ENCODE measurements at regions not wholly inside any gene's neighbourhood (a gene's known extent, or its start where the extent isn't known, plus 50 kb on each side); places are given as distances from the start of the nearest gene placed in this dataset.

DNA sequence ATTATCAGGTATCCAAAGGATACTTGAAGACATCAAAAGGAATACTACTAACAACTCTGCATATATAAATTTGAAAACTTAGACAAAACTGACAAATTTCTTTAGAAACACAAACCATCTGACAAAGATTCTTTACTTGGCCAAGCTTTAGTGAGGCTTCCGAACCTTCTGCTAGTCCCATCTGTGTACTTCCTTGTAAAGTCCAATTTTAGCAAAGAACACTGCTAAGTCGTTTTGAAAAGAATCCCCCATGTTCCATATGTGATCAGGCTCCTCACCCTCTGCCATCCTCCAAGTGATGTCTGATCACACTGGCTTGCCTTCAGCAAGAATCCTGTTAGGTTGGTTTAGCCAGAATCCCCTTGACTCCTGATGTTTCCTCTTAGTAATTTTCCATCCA lies 150.0 kb upstream of the ACO1 start:
- no peaks in the 10 kb centered on the region for H3K4me1 ChIP-seq (ENCODE audit: control insufficient read depth, low read length)
- H3K4me2 ChIP-seq (ENCODE audit: low read length), result no peak overlapping the region
- H4K20me1 ChIP-seq (ENCODE audit: control insufficient read depth, insufficient read depth, low read depth, low read length), result no peaks in the 10 kb centered on the region
- no peaks in the 10 kb centered on the region for H3K36me3 ChIP-seq (ENCODE audit: control insufficient read depth, low read length)
- H3K9me2 ChIP-seq (replicated peaks; ENCODE audit: control insufficient read depth, low read length), result no peaks in the 10 kb centered on the region
- H3K79me2 ChIP-seq (ENCODE audit: control insufficient read depth, low read length), result no peaks in the 10 kb centered on the region
- no peak overlapping the region for H3K27ac ChIP-seq (ENCODE audit: low read depth, low read length)
- no peaks in the 10 kb centered on the region for H3K27me3 ChIP-seq (ENCODE audit: control insufficient read depth, low read length)
- no peaks in the 10 kb centered on the region for H3K9me3 ChIP-seq (ENCODE audit: control insufficient read depth, insufficient read depth, low read length)
- H3F3A ChIP-seq (ENCODE audit: control insufficient read depth, insufficient read depth), result no peaks in the 10 kb centered on the region
- no peak overlapping the region for H3K4me3 ChIP-seq (ENCODE audit: low read length)
- TF ChIP-seq EZH2phosphoT487 (IDR thresholded peaks at IDR 0.05; ENCODE audit: borderline replicate concordance, low read length), result no peak
- TF ChIP-seq, protein P1, sequence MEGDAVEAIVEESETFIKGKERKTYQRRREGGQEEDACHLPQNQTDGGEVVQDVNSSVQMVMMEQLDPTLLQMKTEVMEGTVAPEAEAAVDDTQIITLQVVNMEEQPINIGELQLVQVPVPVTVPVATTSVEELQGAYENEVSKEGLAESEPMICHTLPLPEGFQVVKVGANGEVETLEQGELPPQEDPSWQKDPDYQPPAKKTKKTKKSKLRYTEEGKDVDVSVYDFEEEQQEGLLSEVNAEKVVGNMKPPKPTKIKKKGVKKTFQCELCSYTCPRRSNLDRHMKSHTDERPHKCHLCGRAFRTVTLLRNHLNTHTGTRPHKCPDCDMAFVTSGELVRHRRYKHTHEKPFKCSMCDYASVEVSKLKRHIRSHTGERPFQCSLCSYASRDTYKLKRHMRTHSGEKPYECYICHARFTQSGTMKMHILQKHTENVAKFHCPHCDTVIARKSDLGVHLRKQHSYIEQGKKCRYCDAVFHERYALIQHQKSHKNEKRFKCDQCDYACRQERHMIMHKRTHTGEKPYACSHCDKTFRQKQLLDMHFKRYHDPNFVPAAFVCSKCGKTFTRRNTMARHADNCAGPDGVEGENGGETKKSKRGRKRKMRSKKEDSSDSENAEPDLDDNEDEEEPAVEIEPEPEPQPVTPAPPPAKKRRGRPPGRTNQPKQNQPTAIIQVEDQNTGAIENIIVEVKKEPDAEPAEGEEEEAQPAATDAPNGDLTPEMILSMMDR (IDR thresholded peaks at IDR 0.05; ENCODE audit: low read depth, low read length, poor library complexity, severe bottlenecking), result no peak

GRCh38 chr9:32247168-32247567 lies 137.3 kb upstream of the ACO1 start:
- no peaks in the 10 kb centered on the region for H3K9me2 ChIP-seq (replicated peaks; ENCODE audit: control insufficient read depth, low read length)
- no peaks in the 10 kb centered on the region for H3K4me1 ChIP-seq (ENCODE audit: control insufficient read depth, low read length)
- no peak for TF ChIP-seq EZH2phosphoT487 (IDR thresholded peaks at IDR 0.05; ENCODE audit: borderline replicate concordance, low read length)
- TF ChIP-seq, protein P1 (IDR thresholded peaks at IDR 0.05; ENCODE audit: low read depth, low read length, poor library complexity, severe bottlenecking), result no peak
- no peak overlapping the region for H3K4me2 ChIP-seq (ENCODE audit: low read length)
- H4K20me1 ChIP-seq (ENCODE audit: control insufficient read depth, insufficient read depth, low read depth, low read length), result no peaks in the 10 kb centered on the region
- no peaks in the 10 kb centered on the region for H3K36me3 ChIP-seq (ENCODE audit: control insufficient read depth, low read length)
- H3F3A ChIP-seq (ENCODE audit: control insufficient read depth, insufficient read depth), result no peaks in the 10 kb centered on the region
- no peaks in the 10 kb centered on the region for H3K27me3 ChIP-seq (ENCODE audit: control insufficient read depth, low read length)
- H3K9me3 ChIP-seq (ENCODE audit: control insufficient read depth, insufficient read depth, low read length), result no peaks in the 10 kb centered on the region
- no peak overlapping the region for H3K27ac ChIP-seq (ENCODE audit: low read depth, low read length)
- H3K79me2 ChIP-seq (ENCODE audit: control insufficient read depth, low read length), result no peaks in the 10 kb centered on the region
- no peak overlapping the region for H3K4me3 ChIP-seq (ENCODE audit: low read length)

DNA sequence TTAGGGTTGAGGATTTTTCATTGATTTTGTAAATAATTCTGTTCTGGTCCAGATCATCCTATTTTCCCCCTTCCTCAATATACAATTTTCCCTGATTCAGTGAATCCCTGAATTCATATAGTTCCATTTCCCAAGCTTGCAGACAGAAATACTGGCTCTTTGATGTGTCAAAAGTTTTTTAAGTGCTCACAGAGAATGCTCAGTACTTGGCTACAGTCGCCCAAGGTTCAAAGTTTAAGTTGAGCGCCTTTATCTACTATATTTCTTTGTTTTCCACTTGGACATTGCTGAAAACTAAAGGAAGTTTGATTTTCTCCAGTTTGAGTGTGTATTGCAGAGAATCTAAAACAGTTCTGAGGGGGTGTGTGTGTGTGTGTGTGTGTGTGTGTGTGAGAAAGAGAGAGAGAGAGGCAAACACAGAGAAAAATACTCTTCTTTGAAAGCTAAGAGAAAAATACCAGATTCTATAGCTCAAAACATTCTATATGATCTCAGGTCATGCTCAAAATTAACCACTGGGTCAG lies 136.2 kb upstream of the ACO1 start:
- no peak overlapping the region for H3K27ac ChIP-seq (ENCODE audit: low read depth, low read length)
- no peaks in the 10 kb centered on the region for H3K9me2 ChIP-seq (replicated peaks; ENCODE audit: control insufficient read depth, low read length)
- no peak overlapping the region for H3K4me2 ChIP-seq (ENCODE audit: low read length)
- no peaks in the 10 kb centered on the region for H3K79me2 ChIP-seq (ENCODE audit: control insufficient read depth, low read length)
- no peak overlapping the region for H3K4me3 ChIP-seq (ENCODE audit: low read length)
- TF ChIP-seq, protein P1 (IDR thresholded peaks at IDR 0.05; ENCODE audit: low read depth, low read length, poor library complexity, severe bottlenecking), result no peak
- no peak for TF ChIP-seq EZH2phosphoT487 (IDR thresholded peaks at IDR 0.05; ENCODE audit: borderline replicate concordance, low read length)
- H4K20me1 ChIP-seq (ENCODE audit: control insufficient read depth, insufficient read depth, low read depth, low read length), result no peaks in the 10 kb centered on the region
- H3K9me3 ChIP-seq (ENCODE audit: control insufficient read depth, insufficient read depth, low read length), result no peaks in the 10 kb centered on the region
- H3K36me3 ChIP-seq (ENCODE audit: control insufficient read depth, low read length), result no peaks in the 10 kb centered on the region
- H3K27me3 ChIP-seq (ENCODE audit: control insufficient read depth, low read length), result no peaks in the 10 kb centered on the region
- H3F3A ChIP-seq (ENCODE audit: control insufficient read depth, insufficient read depth), result no peaks in the 10 kb centered on the region
- no peaks in the 10 kb centered on the region for H3K4me1 ChIP-seq (ENCODE audit: control insufficient read depth, low read length)

Data from DOHH2 (cell line).